CD14-positive monocyte (primary cell): ENCODE measurements at regions not wholly inside any gene's neighbourhood (a gene's known extent, or its start where the extent isn't known, plus 50 kb on each side); places are given as distances from the start of the nearest gene placed in this dataset.
"Not testable (repeated sequence)": the region's sequence is repeated elsewhere in the genome, so short reads cannot be mapped to it uniquely, and the experiment has no call there.

Experiments used
- DNase-seq, 3 donors: peaks; one replicate each; pipeline ENCODE4 v3.0.0-alpha.2; 2011 to 2022
- H2AFZ ChIP-seq: 2 replicates; pipeline ENCODE4 v1.6.0; 2012; ENCODE audit warnings: mild to moderate bottlenecking, low read depth, low read length, inconsistent platforms; ENCODE audit not compliant: insufficient read depth, poor library complexity, severe bottlenecking
- H3K27ac ChIP-seq, 2 donors: 1 replicate in 1 of 2; 2 replicates in 1 of 2; pipeline ENCODE4 v1.5.1; 2012 to 2013; ENCODE audit warnings: low read length in 2 of 2, control low read depth in 1 of 2, inconsistent platforms in 1 of 2, low read depth in 1 of 2, mild to moderate bottlenecking in 1 of 2
- H3K27me3 ChIP-seq, 2 donors: one replicate each; pipeline versions ENCODE4 v1.6.0 to v1.6.1; 2011 to 2013; ENCODE audit warnings: low read length in 2 of 2; ENCODE audit not compliant: control insufficient read depth in 2 of 2, insufficient read depth in 2 of 2
- H3K36me3 ChIP-seq, 2 donors: replicated peaks in 1 of 2; 1 replicate in 1 of 2; 2 replicates in 1 of 2; pipeline versions ENCODE4 v1.5.1 to v1.6.1; 2012 to 2013; ENCODE audit warnings: low read length in 2 of 2, control low read depth in 1 of 2, inconsistent platforms in 1 of 2, mild to moderate bottlenecking in 1 of 2; ENCODE audit not compliant: insufficient read depth in 2 of 2, control insufficient read depth in 1 of 2
- H3K4me1 ChIP-seq, 2 donors: 1 replicate in 1 of 2; 2 replicates in 1 of 2; pipeline versions ENCODE4 v1.5.1 to v1.6.1; 2012 to 2013; ENCODE audit warnings: low read length in 2 of 2, control low read depth in 1 of 2, inconsistent platforms in 1 of 2, mild to moderate bottlenecking in 1 of 2, moderate library complexity in 1 of 2; ENCODE audit not compliant: insufficient read depth in 2 of 2, control insufficient read depth in 1 of 2
- H3K4me2 ChIP-seq: replicated peaks from 2 replicates; pipeline ENCODE3; 2012; ENCODE audit warnings: low read length, moderate library complexity, mild to moderate bottlenecking; ENCODE audit not compliant: poor library complexity, severe bottlenecking; ENCODE audit errors: extremely low read depth
- H3K4me3 ChIP-seq, 3 experiments: fragments of 200-600 bp in 1 of 3; sonication (generic) in 1 of 3; replicated peaks in 1 of 3; 1 replicate in 2 of 3; 2 replicates in 1 of 3; pipeline ENCODE4 v1.5.1; 2011 to 2013; ENCODE audit warnings: low read length in 3 of 3, mild to moderate bottlenecking in 3 of 3, control low read depth in 2 of 3, low read depth in 2 of 3, inconsistent platforms in 1 of 3, moderate library complexity in 1 of 3
- H3K79me2 ChIP-seq: 2 replicates; pipeline ENCODE4 v1.6.0; 2012; ENCODE audit warnings: mild to moderate bottlenecking, control low read depth, inconsistent platforms, low read length, moderate library complexity; ENCODE audit not compliant: insufficient read depth
- H3K9ac ChIP-seq: 2 replicates; pipeline ENCODE4 v1.6.0; 2017; ENCODE audit warnings: low read length, mild to moderate bottlenecking; ENCODE audit not compliant: insufficient read depth, poor library complexity, severe bottlenecking
- H3K9me3 ChIP-seq, 2 donors: replicated peaks in 1 of 2; 1 replicate in 1 of 2; 2 replicates in 1 of 2; pipeline versions ENCODE4 v1.5.1 to v1.6.1; 2012 to 2013; ENCODE audit warnings: low read length in 2 of 2, control low read depth in 1 of 2; ENCODE audit not compliant: control insufficient read depth in 1 of 2, insufficient read depth in 1 of 2
- H4K20me1 ChIP-seq: 2 replicates; pipeline ENCODE4 v1.6.0; 2012; ENCODE audit warnings: mild to moderate bottlenecking, low read length, control low read depth, moderate library complexity; ENCODE audit not compliant: insufficient read depth
- H3K27ac Mint-ChIP-seq, 7 donors: one replicate each; pipeline ENCODE4 v1.8.0; 2020; ENCODE audit warnings: mild to moderate bottlenecking in 7 of 7, mixed read lengths in 7 of 7, moderate library complexity in 6 of 7, inconsistent platforms in 2 of 7
- H3K27me3 Mint-ChIP-seq, 3 donors: one replicate each; pipeline ENCODE4 v1.8.0; 2021 to 2022; ENCODE audit warnings: low read depth in 3 of 3, mild to moderate bottlenecking in 3 of 3, mixed read lengths in 3 of 3, moderate library complexity in 3 of 3, inconsistent platforms in 1 of 3
- H3K36me3 Mint-ChIP-seq, 2 donors: one replicate each; pipeline ENCODE4 v1.8.0; 2020; ENCODE audit warnings: mixed read lengths in 2 of 2, inconsistent platforms in 1 of 2, mild to moderate bottlenecking in 1 of 2
- H3K4me1 Mint-ChIP-seq: one replicate; pipeline ENCODE4 v1.8.0; 2020; ENCODE audit warnings: mild to moderate bottlenecking, mixed read lengths
- H3K4me3 Mint-ChIP-seq, 2 donors: one replicate each; pipeline ENCODE4 v1.8.0; 2020; ENCODE audit warnings: mild to moderate bottlenecking in 2 of 2, mixed read lengths in 2 of 2, moderate library complexity in 1 of 2
- H3K9me3 Mint-ChIP-seq, 7 donors: one replicate each; pipeline ENCODE4 v1.8.0; 2020 to 2022; ENCODE audit warnings: mixed read lengths in 7 of 7, mild to moderate bottlenecking in 6 of 7, moderate library complexity in 6 of 7, inconsistent platforms in 2 of 7
- WGBS: methylation state at CpG from one replicate; pipeline ENCODE4 v1.1.5; 2013; ENCODE audit warnings: missing lambda C conversion rate; ENCODE audit not compliant: insufficient coverage; 5-methylcytosine and 5-hydroxymethylcytosine counted together
- intact Hi-C, 2 donors: fragments of 100-400 bp; cut with micrococcal nuclease; formaldehyde crosslinking; loops; one replicate each; pipeline versions ENCODE4 v1.15.0 to v1.15.1; 2023
- TF ChIP-seq, protein P1 (sequence below): fragments of 200-600 bp; IDR thresholded peaks from one replicate; pipeline ENCODE4 v1.8.0; 2022; ENCODE audit warnings: antibody characterized with exemption, mild to moderate bottlenecking

DNA sequence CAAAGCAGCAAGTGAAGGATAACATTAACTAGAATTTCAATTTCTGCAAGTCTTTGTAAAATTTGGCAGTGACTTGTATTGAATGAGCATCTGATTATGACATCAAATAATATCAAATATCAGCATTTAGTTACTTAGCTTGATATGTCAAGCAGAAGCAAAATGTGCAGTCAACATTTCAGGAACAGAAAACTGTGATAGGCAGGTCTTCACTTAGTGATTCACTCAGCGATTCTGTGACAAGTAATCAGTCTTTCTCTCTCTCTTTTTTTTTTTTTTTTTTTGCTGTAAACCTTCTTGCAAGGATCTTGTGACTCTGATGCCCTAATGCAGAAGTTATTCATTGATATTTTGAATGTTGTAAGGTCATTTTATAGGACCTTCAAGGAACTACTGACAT is 307.1 kb downstream of the MTERF1 start:
- Mint-ChIP-seq H3K9me3 (peaks cover 2 to 10% (median 9%) of the 10 kb centered on the region in 7 donors), H3K27ac (no peak overlapping the region), H3K4me1 (no peaks in the 10 kb centered on the region), H3K27me3 (peaks cover 2 to 9% (median 4%) of the 10 kb centered on the region in 3 donors), H3K36me3 (no peaks in the 10 kb centered on the region), H3K4me3 (no peak overlapping the region)
- no peaks in the 10 kb centered on the region for H3K4me1 ChIP-seq
- H3K4me2 ChIP-seq = no peak overlapping the region
- H3K9me3 ChIP-seq = peaks cover 0 to 2% of the 10 kb centered on the region in 2 donors
- H2AFZ ChIP-seq = no peak overlapping the region
- no peak overlapping the region for H3K9ac ChIP-seq
- intact Hi-C loops = no loop called here
- no peaks in the 10 kb centered on the region for H3K36me3 ChIP-seq
- no peak for DNase-seq
- H3K4me3 ChIP-seq = no peak overlapping the region
- H3K79me2 ChIP-seq = no peaks in the 10 kb centered on the region
- WGBS = no CpG with 5 or more reads among the region's 1 CpG
- TF ChIP-seq, protein P1, sequence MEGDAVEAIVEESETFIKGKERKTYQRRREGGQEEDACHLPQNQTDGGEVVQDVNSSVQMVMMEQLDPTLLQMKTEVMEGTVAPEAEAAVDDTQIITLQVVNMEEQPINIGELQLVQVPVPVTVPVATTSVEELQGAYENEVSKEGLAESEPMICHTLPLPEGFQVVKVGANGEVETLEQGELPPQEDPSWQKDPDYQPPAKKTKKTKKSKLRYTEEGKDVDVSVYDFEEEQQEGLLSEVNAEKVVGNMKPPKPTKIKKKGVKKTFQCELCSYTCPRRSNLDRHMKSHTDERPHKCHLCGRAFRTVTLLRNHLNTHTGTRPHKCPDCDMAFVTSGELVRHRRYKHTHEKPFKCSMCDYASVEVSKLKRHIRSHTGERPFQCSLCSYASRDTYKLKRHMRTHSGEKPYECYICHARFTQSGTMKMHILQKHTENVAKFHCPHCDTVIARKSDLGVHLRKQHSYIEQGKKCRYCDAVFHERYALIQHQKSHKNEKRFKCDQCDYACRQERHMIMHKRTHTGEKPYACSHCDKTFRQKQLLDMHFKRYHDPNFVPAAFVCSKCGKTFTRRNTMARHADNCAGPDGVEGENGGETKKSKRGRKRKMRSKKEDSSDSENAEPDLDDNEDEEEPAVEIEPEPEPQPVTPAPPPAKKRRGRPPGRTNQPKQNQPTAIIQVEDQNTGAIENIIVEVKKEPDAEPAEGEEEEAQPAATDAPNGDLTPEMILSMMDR = no peak
- H4K20me1 ChIP-seq = no peaks in the 10 kb centered on the region
- no peak overlapping the region for H3K27ac ChIP-seq
- H3K27me3 ChIP-seq = peaks cover 0 to 2% of the 10 kb centered on the region in 2 donors

DNA sequence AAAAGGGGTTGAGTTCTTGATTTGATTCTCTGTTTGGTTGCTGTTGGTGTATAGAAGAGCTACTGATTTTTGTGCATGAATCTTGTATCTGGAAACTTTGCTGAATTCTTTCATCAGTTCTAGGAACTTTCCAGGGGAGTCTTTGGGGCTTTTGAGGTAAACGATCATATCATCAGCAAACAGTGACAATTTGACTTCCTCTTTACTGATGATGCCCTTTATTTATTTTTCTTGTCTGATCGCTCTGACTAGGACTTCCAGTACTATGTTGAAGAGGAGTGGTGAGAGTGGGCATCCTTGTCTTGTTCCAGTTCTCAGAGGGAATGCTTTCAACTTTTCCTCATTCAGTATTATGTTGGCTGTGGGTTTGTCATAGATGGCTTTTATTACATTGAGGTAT is 304.0 kb downstream of the MTERF1 start:
- intact Hi-C loops, H3K4me2 ChIP-seq, H3K4me1 ChIP-seq, H3K27ac Mint-ChIP-seq, H3K36me3 Mint-ChIP-seq, H3K27me3 ChIP-seq, DNase-seq, H3K27ac ChIP-seq, H3K4me3 ChIP-seq, H3K4me3 Mint-ChIP-seq, H3K4me1 Mint-ChIP-seq, H3K27me3 Mint-ChIP-seq, H3K36me3 ChIP-seq, H4K20me1 ChIP-seq, H3K9ac ChIP-seq, H3K79me2 ChIP-seq, H2AFZ ChIP-seq: not testable (repeated sequence)
- no CpG with 5 or more reads among the region's 2 CpGs for WGBS
- H3K9me3 ChIP-seq = peaks cover 0 to 13% of the 10 kb centered on the region in 2 donors
- H3K9me3 Mint-ChIP-seq = peaks cover 2 to 22% (median 14%) of the 10 kb centered on the region in 7 donors
